Skeletal muscle satellite cell (primary cell): ENCODE measurements at regions not wholly inside any gene's neighbourhood (a gene's known extent, or its start where the extent isn't known, plus 50 kb on each side); places are given as distances from the start of the nearest gene placed in this dataset.
"Not testable (repeated sequence)": the region's sequence is repeated elsewhere in the genome, so short reads cannot be mapped to it uniquely, and the experiment has no call there.

ENCODE experiments used
- H3K27me3 ChIP-seq: 2 replicates; pipeline ENCODE4 v1.7.0; 2013; ENCODE audit warnings: low read length; ENCODE audit not compliant: control insufficient read depth, insufficient read depth
- H3K36me3 ChIP-seq: 2 replicates; pipeline ENCODE4 v1.7.0; 2013; ENCODE audit warnings: mild to moderate bottlenecking, control low read depth, low read length; ENCODE audit not compliant: insufficient read depth
- H3K4me1 ChIP-seq: 2 replicates; pipeline ENCODE4 v1.7.0; 2013; ENCODE audit warnings: low read length; ENCODE audit not compliant: control insufficient read depth, insufficient read depth
- H3K4me2 ChIP-seq: 2 replicates; pipeline ENCODE4 v1.7.0; 2013; ENCODE audit warnings: mild to moderate bottlenecking, low read length
- H3K4me3 ChIP-seq: 2 replicates; pipeline ENCODE4 v1.7.0; 2013; ENCODE audit warnings: low read length
- H3K9ac ChIP-seq: 2 replicates; pipeline ENCODE4 v1.7.0; 2013; ENCODE audit warnings: mild to moderate bottlenecking, low read depth, low read length, moderate library complexity
- H3K9me3 ChIP-seq: replicated peaks from 2 replicates; pipeline ENCODE4 v1.7.0; 2013; ENCODE audit warnings: mild to moderate bottlenecking, control low read depth, low read length

GRCh38 chr6:49198015-49198414 lies 265.0 kb downstream of the MMUT start:
- H3K9ac ChIP-seq, result no peak overlapping the region
- no peak overlapping the region for H3K4me2 ChIP-seq
- H3K9me3 ChIP-seq, result no peaks in the 10 kb centered on the region
- H3K4me3 ChIP-seq, result no peak overlapping the region
- H3K27me3 ChIP-seq, result peaks cover 3% of the 10 kb centered on the region
- H3K4me1 ChIP-seq, result no peaks in the 10 kb centered on the region
- no peaks in the 10 kb centered on the region for H3K36me3 ChIP-seq

DNA sequence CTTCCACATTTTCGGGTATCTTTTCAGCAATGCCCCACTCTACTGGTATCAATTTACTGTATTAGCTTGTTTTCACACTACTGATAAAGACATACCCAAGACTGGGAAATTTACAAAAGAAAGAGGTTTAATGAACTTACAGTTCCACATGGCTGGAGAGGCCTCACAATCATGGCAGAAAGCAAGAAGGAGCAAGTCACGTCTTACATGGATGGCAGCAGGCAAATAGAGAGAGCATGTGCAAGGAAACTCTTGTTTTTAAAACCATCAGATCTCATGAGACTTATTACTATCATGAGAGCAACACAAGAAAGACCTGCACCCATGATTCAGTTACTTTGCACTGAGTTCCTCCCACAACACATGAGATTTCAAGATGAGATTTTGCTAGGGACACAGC lies 300.7 kb downstream of the MMUT start:
- H3K9me3 ChIP-seq, H3K4me1 ChIP-seq, H3K27me3 ChIP-seq, H3K4me3 ChIP-seq, H3K36me3 ChIP-seq, H3K4me2 ChIP-seq, H3K9ac ChIP-seq: not testable (repeated sequence)

DNA sequence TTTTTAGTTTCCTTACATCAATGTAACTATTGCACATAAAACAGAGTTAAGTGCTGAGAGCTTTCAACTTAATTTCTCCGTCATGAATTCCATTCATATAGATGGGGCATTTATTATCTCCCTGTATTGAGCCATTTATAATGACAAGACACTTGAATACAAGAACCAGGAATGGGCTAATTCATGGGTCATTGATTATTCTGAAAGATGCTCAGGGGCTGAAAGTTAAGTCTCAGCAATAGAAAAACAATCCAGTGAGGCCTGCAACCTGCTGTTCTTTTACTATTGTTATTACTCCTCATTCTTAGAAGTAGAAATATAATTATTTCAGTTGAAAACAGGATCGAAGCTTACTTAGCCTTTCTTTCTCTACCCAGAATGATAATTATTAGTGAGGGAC lies 307.7 kb downstream of the MMUT start:
- Histone ChIP-seq H3K9me3 (no peaks in the 10 kb centered on the region), H3K4me2 (no peak overlapping the region), H3K27me3 (no peaks in the 10 kb centered on the region), H3K4me1 (no peaks in the 10 kb centered on the region), H3K9ac (no peak overlapping the region), H3K4me3 (no peak overlapping the region), H3K36me3 (no peaks in the 10 kb centered on the region)

- H3K4me3 ChIP-seq, result no peak overlapping the region
- no peak overlapping the region for H3K4me2 ChIP-seq
- no peaks in the 10 kb centered on the region for H3K36me3 ChIP-seq
- no peaks in the 10 kb centered on the region for H3K4me1 ChIP-seq
- no peak overlapping the region for H3K9ac ChIP-seq
- H3K27me3 ChIP-seq, result no peaks in the 10 kb centered on the region
- H3K9me3 ChIP-seq, result peaks cover 3% of the 10 kb centered on the region
Observed at GRCh38 chr6:49151957-49152356, 311.1 kb downstream of the MMUT start.

- Histone ChIP-seq H3K4me2 (no peak overlapping the region), H3K9ac (no peak overlapping the region), H3K27me3 (no peaks in the 10 kb centered on the region), H3K4me1 (no peaks in the 10 kb centered on the region), H3K9me3 (peaks cover 3% of the 10 kb centered on the region), H3K36me3 (no peaks in the 10 kb centered on the region), H3K4me3 (no peak overlapping the region)
Observed at GRCh38 chr6:49151461-49151860, 311.6 kb downstream of the MMUT start.

- Histone ChIP-seq H3K4me3 (no peak overlapping the region), H3K36me3 (no peaks in the 10 kb centered on the region), H3K4me2 (no peak overlapping the region), H3K9ac (no peak overlapping the region), H3K4me1 (no peaks in the 10 kb centered on the region), H3K27me3 (no peaks in the 10 kb centered on the region), H3K9me3 (peaks cover 3% of the 10 kb centered on the region)
Observed at GRCh38 chr6:49151033-49151432, 312.0 kb downstream of the MMUT start.

GRCh38 chr6:49145280-49145679 lies 317.8 kb downstream of the MMUT start:
- Histone ChIP-seq H3K36me3 (no peaks in the 10 kb centered on the region), H3K4me3 (no peak overlapping the region), H3K9ac (no peak overlapping the region), H3K27me3 (peaks cover 12% of the 10 kb centered on the region), H3K9me3 (peaks cover 3% of the 10 kb centered on the region), H3K4me1 (no peaks in the 10 kb centered on the region), H3K4me2 (no peak overlapping the region)

GRCh38 chr6:49142421-49143151 lies 320.5 kb downstream of the MMUT start:
- H3K9me3 ChIP-seq, result no peaks in the 10 kb centered on the region

GRCh38 chr6:49121970-49122369 lies 341.1 kb downstream of the MMUT start:
- Histone ChIP-seq H3K4me1 (no peaks in the 10 kb centered on the region), H3K9me3 (no peaks in the 10 kb centered on the region), H3K36me3 (no peaks in the 10 kb centered on the region), H3K4me2 (no peak overlapping the region), H3K9ac (no peak overlapping the region), H3K27me3 (no peaks in the 10 kb centered on the region), H3K4me3 (no peak overlapping the region)

More at GRCh38 chr6:49142421-49143151, 320.5 kb downstream of the MMUT start:
- no peak overlapping the region for H3K4me2 ChIP-seq
- H3K27me3 ChIP-seq, result peaks cover 12% of the 10 kb centered on the region
- H3K9ac ChIP-seq, result no peak overlapping the region
- H3K4me3 ChIP-seq, result no peak overlapping the region
- H3K4me1 ChIP-seq, result no peaks in the 10 kb centered on the region
- H3K36me3 ChIP-seq, result no peaks in the 10 kb centered on the region

- no peaks in the 10 kb centered on the region for H3K4me1 ChIP-seq
- no peak overlapping the region for H3K4me2 ChIP-seq
- H3K9me3 ChIP-seq, result no peaks in the 10 kb centered on the region
- H3K9ac ChIP-seq, result no peak overlapping the region
- no peaks in the 10 kb centered on the region for H3K36me3 ChIP-seq
- no peak overlapping the region for H3K4me3 ChIP-seq
- H3K27me3 ChIP-seq, result peaks cover 7% of the 10 kb centered on the region
Observed at GRCh38 chr6:49118478-49118877, 344.6 kb downstream of the MMUT start.

DNA sequence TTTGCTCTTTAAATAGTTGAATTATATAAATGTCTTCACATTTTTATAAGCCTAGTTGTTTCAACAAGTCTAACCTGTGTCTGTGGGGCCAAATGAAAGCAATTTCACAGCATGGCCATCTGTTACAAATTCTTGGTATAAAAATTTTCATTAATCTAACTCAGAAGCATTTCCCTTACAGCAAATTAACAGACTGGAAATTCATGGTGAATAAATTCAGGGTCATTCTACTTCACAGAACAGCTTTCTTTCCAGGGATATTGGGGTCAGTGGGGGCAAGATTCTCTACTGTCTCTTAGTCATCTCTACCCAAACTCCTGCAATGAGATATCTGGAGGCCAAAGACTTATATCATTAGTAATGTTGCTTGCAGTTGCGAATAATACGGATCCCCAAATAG lies 352.1 kb downstream of the MMUT start:
- Histone ChIP-seq H3K36me3 (no peaks in the 10 kb centered on the region), H3K27me3 (peaks cover 14% of the 10 kb centered on the region), H3K4me2 (no peak overlapping the region), H3K4me1 (no peaks in the 10 kb centered on the region), H3K9ac (no peak overlapping the region), H3K4me3 (no peak overlapping the region), H3K9me3 (no peaks in the 10 kb centered on the region)

- H3K9ac ChIP-seq, result not testable (repeated sequence)
Observed at GRCh38 chr6:49097664-49098063, 365.4 kb downstream of the MMUT start.

More at GRCh38 chr6:49097664-49098063, 365.4 kb downstream of the MMUT start:
- not testable (repeated sequence) for H3K27me3 ChIP-seq, H3K4me1 ChIP-seq, H3K9me3 ChIP-seq, H3K4me3 ChIP-seq, H3K4me2 ChIP-seq, H3K36me3 ChIP-seq
